WTC11 (cell line): ENCODE measurements at regions not wholly inside any gene's neighbourhood (a gene's known extent, or its start where the extent isn't known, plus 50 kb on each side); places are given as distances from the start of the nearest gene placed in this dataset.

Source experiments
- ATAC-seq: fragments of 200-7000 bp; cut with Tn5 transposase; 2 replicates; pipeline ENCODE4 v1.10.0; 2021; ENCODE audit warnings: mild to moderate bottlenecking, moderate library complexity
- CTCF ChIA-PET: fragments of 300-600 bp; sonication (Branson Sonifier 250); formaldehyde crosslinking; loops from one replicate; lab custom pipeline; 2021; ENCODE audit warnings: antibody characterized with exemption; lab: Charles Lee
- POLR2A ChIA-PET: fragments of 350-600 bp; sonication (Branson Sonifier 250); formaldehyde crosslinking; loops from one replicate; lab custom pipeline; 2021; ENCODE audit warnings: antibody characterized with exemption; lab: Charles Lee
- DNase-seq: peaks from one replicate; pipeline ENCODE4 v3.0.0; 2021; ENCODE audit warnings: low spot score
- H3K27ac Mint-ChIP-seq: 2 replicates; pipeline ENCODE4 v1.8.0; 2021; ENCODE audit warnings: mixed read lengths
- H3K27me3 Mint-ChIP-seq: 2 replicates; pipeline ENCODE4 v1.8.0; 2021; ENCODE audit warnings: low read depth, mild to moderate bottlenecking, moderate library complexity, mixed read lengths
- H3K36me3 Mint-ChIP-seq: 2 replicates; pipeline ENCODE4 v1.8.0; 2021; ENCODE audit warnings: mixed read lengths
- H3K4me1 Mint-ChIP-seq: 2 replicates; pipeline ENCODE4 v1.8.0; 2022; ENCODE audit warnings: mixed read lengths
- H3K4me3 Mint-ChIP-seq: 2 replicates; pipeline ENCODE4 v1.8.0; 2021; ENCODE audit warnings: mild to moderate bottlenecking, moderate library complexity, mixed read lengths
- H3K9me3 Mint-ChIP-seq: 2 replicates; pipeline ENCODE4 v1.8.0; 2021; ENCODE audit warnings: mixed read lengths
- AR ChIP-seq: fragments of 250-450 bp; sonication (Bioruptor Pico); IDR thresholded peaks from 2 replicates; pipeline ENCODE4 v1.9.0; 2021; ENCODE audit warnings: mild to moderate bottlenecking
- CREB1 ChIP-seq: sonication (generic); formaldehyde crosslinking; IDR thresholded peaks from 2 replicates; pipeline ENCODE4 v1.8.0; 2023; ENCODE audit warnings: mild to moderate bottlenecking, missing genetic modification reagents
- CREM ChIP-seq: sonication (generic); formaldehyde crosslinking; IDR thresholded peaks from 2 replicates; pipeline ENCODE4 v1.8.1; 2022; ENCODE audit warnings: mild to moderate bottlenecking, missing genetic modification reagents, moderate library complexity
- ERG ChIP-seq: fragments of 250-450 bp; sonication (Bioruptor Pico); IDR thresholded peaks from 2 replicates; pipeline ENCODE4 v1.8.0; 2021; ENCODE audit warnings: mild to moderate bottlenecking
- ESRRA ChIP-seq: sonication (generic); formaldehyde crosslinking; IDR thresholded peaks from 2 replicates; pipeline ENCODE4 v1.8.1; 2022; ENCODE audit warnings: mild to moderate bottlenecking, missing genetic modification reagents, borderline replicate concordance
- GRHL2 ChIP-seq: fragments of 250-450 bp; sonication (Bioruptor Pico); IDR thresholded peaks from 2 replicates; pipeline ENCODE4 v1.8.0; 2022; ENCODE audit warnings: mild to moderate bottlenecking, moderate library complexity; ENCODE audit not compliant: insufficient replicate concordance, severe bottlenecking
- JAZF1 ChIP-seq: fragments of 250-450 bp; sonication (Bioruptor Pico); IDR thresholded peaks from 2 replicates; pipeline ENCODE4 v1.9.0; 2021; ENCODE audit warnings: moderate library complexity, mild to moderate bottlenecking, inconsistent platforms
- NR2C2 ChIP-seq: sonication (generic); formaldehyde crosslinking; IDR thresholded peaks from 2 replicates; pipeline ENCODE4 v1.8.0; 2022; ENCODE audit warnings: mild to moderate bottlenecking, missing genetic modification reagents
- PRDM15 ChIP-seq: sonication (generic); formaldehyde crosslinking; IDR thresholded peaks from 2 replicates; pipeline ENCODE4 v1.8.0; 2022; ENCODE audit warnings: missing genetic modification reagents
- RORB ChIP-seq: fragments of 250-450 bp; sonication (Bioruptor Pico); IDR thresholded peaks from 2 replicates; pipeline ENCODE4 v1.9.0; 2021; ENCODE audit warnings: mild to moderate bottlenecking
- SMAD3 ChIP-seq: sonication (generic); formaldehyde crosslinking; IDR thresholded peaks from 2 replicates; pipeline ENCODE4 v1.8.0; 2022; ENCODE audit warnings: missing genetic modification reagents, mild to moderate bottlenecking, borderline replicate concordance
- STAT6 ChIP-seq: sonication (generic); formaldehyde crosslinking; conservative IDR thresholded peaks from 2 replicates; pipeline ENCODE4 v1.8.1; 2023; ENCODE audit warnings: mild to moderate bottlenecking, low read depth, missing genetic modification reagents, moderate library complexity
- TCF7 ChIP-seq: sonication (generic); formaldehyde crosslinking; IDR thresholded peaks from 2 replicates; pipeline ENCODE4 v1.8.0; 2022; ENCODE audit warnings: mild to moderate bottlenecking, low read depth, missing genetic modification reagents, moderate library complexity
- TEAD4 ChIP-seq: sonication (generic); formaldehyde crosslinking; IDR thresholded peaks from 2 replicates; pipeline ENCODE4 v1.8.0; 2022; ENCODE audit warnings: mild to moderate bottlenecking, missing genetic modification reagents
- TP53 ChIP-seq: sonication (generic); formaldehyde crosslinking; IDR thresholded peaks from 2 replicates; pipeline ENCODE4 v1.8.1; 2023; ENCODE audit warnings: mild to moderate bottlenecking, missing genetic modification reagents
- ZBTB21 ChIP-seq: sonication (generic); formaldehyde crosslinking; IDR thresholded peaks from 2 replicates; pipeline ENCODE4 v1.8.1; 2023; ENCODE audit warnings: mild to moderate bottlenecking, missing genetic modification reagents, borderline replicate concordance
- TF ChIP-seq, protein P1 (sequence below): sonication (generic); formaldehyde crosslinking; IDR thresholded peaks from 2 replicates; pipeline ENCODE4 v1.8.0; 2022; ENCODE audit warnings: mild to moderate bottlenecking, missing genetic modification reagents
- TF ChIP-seq, protein P2 (sequence below): sonication (generic); formaldehyde crosslinking; IDR thresholded peaks from 2 replicates; pipeline ENCODE4 v1.8.0; 2022; ENCODE audit warnings: mild to moderate bottlenecking, missing genetic modification reagents

- ChIA-PET POLR2A (no interaction called here), CTCF (interaction anchor here (1.5 kb wide), 1 partner anchor 37 kb away, joined by 6 read pairs; no protein-coding TSS in a partner anchor)
- Mint-ChIP-seq H3K27ac (no peak overlapping the region), H3K36me3 (no peaks in the 10 kb centered on the region), H3K4me3 (no peak overlapping the region), H3K27me3 (no peaks in the 10 kb centered on the region; the same call in 1 of the 2 replicates), H3K9me3 (no peaks in the 10 kb centered on the region), H3K4me1 (peaks cover 57% of the 10 kb centered on the region)
- ATAC-seq (no peak), DNase-seq (no peak)
- TF ChIP-seq CREM (CRISPR knock-in tag) (no peak), TP53 (CRISPR knock-in tag) (no peak), PRDM15 (no peak), AR (no peak), SMAD3 (no peak), TCF7 (CRISPR knock-in tag) (no peak), GRHL2 (no peak), ESRRA (no peak), NR2C2 (CRISPR knock-in tag) (no peak)
- TF ChIP-seq, protein P1, sequence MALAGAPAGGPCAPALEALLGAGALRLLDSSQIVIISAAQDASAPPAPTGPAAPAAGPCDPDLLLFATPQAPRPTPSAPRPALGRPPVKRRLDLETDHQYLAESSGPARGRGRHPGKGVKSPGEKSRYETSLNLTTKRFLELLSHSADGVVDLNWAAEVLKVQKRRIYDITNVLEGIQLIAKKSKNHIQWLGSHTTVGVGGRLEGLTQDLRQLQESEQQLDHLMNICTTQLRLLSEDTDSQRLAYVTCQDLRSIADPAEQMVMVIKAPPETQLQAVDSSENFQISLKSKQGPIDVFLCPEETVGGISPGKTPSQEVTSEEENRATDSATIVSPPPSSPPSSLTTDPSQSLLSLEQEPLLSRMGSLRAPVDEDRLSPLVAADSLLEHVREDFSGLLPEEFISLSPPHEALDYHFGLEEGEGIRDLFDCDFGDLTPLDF (CRISPR knock-in tag), result no peak
Measured at GRCh38 chrX:39767446-39767845, 330.3 kb downstream of the BCOR start.

DNA sequence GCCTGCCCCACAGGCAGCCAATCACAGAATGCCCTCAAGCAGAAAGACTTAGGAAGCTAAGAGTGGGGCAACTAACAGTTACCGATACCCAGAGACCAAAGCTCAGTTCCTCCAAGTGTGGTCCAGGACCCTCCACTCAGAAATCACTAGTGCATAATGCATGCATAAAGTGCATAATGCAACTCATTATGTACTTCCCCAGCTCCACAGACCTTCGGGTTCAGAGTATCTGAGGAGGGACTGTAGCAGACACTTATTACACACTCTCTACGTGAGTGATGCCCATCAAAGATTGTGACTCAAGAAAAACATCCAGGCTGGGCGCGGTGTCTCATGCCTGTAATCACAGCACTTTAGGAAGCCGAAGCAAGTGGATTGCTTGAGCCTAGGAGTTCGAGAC, 328.0 kb downstream of the BCOR start:
- Mint-ChIP-seq H3K27ac (no peak overlapping the region), H3K9me3 (no peaks in the 10 kb centered on the region), H3K4me1 (peaks cover 66% of the 10 kb centered on the region), H3K27me3 (no peaks in the 10 kb centered on the region; the same call in 1 of the 2 replicates), H3K4me3 (no peak overlapping the region), H3K36me3 (no peaks in the 10 kb centered on the region)
- CTCF ChIA-PET, result no interaction called here
- DNase-seq (no peak), ATAC-seq (no peak)
- POLR2A ChIA-PET, result no interaction called here
- TF ChIP-seq RORB (CRISPR knock-in tag) (no peak), ERG (no peak), TEAD4 (CRISPR knock-in tag) (no peak), ZBTB21 (no peak), STAT6 (CRISPR knock-in tag) (no peak), CREB1 (CRISPR knock-in tag) (no peak), SMAD3 (no peak), PRDM15 (no peak), JAZF1 (CRISPR knock-in tag) (no peak)
- TF ChIP-seq, protein P2, sequence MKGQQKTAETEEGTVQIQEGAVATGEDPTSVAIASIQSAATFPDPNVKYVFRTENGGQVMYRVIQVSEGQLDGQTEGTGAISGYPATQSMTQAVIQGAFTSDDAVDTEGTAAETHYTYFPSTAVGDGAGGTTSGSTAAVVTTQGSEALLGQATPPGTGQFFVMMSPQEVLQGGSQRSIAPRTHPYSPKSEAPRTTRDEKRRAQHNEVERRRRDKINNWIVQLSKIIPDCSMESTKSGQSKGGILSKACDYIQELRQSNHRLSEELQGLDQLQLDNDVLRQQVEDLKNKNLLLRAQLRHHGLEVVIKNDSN (CRISPR knock-in tag), result no peak
